HG03280 (cell line): ENCODE measurements at regions not wholly inside any gene's neighbourhood (a gene's known extent, or its start where the extent isn't known, plus 50 kb on each side); places are given as distances from the start of the nearest gene placed in this dataset.

ENCODE experiments used
- ATAC-seq: cut with Tn5 transposase; IDR thresholded peaks from one replicate; pipeline ENCODE4 v1.9.1; 2021; ENCODE audit warnings: mild to moderate bottlenecking, moderate library complexity; ENCODE audit not compliant: unreplicated experiment

- no peak for ATAC-seq
Measured at GRCh38 chr2:54388076-54388475, 68.1 kb upstream of the SPTBN1 start.

GRCh38 chr2:54392555-54393324 lies 63.4 kb upstream of the SPTBN1 start:
- no peak for ATAC-seq

GRCh38 chr2:54394392-54394791 lies 61.7 kb upstream of the SPTBN1 start:
- ATAC-seq: peak; percentile 77

GRCh38 chr2:54396107-54396506 lies 60.0 kb upstream of the SPTBN1 start:
- ATAC-seq: no peak

- ATAC-seq: no peak
Measured at GRCh38 chr2:54396798-54397197, 59.3 kb upstream of the SPTBN1 start.

- ATAC-seq: no peak
Measured at GRCh38 chr2:54397426-54397825, 58.7 kb upstream of the SPTBN1 start.

- ATAC-seq: no peak
Measured at GRCh38 chr2:54401554-54401953, 54.6 kb upstream of the SPTBN1 start.

- ATAC-seq: no peak
Measured at GRCh38 chr2:54402350-54402749, 53.8 kb upstream of the SPTBN1 start.

- ATAC-seq: no peak
Measured at GRCh38 chr2:54403512-54404238, 52.5 kb upstream of the SPTBN1 start.

GRCh38 chr2:54404270-54404669 lies 51.9 kb upstream of the SPTBN1 start:
- no peak for ATAC-seq

- no peak for ATAC-seq
Measured at GRCh38 chr2:54406031-54406430, 50.1 kb upstream of the SPTBN1 start.
